Prostate gland (tissue), 2 donors: ENCODE measurements at regions not wholly inside any gene's neighbourhood (a gene's known extent, or its start where the extent isn't known, plus 50 kb on each side); places are given as distances from the start of the nearest gene placed in this dataset.

ENCODE experiments used
- DNase-seq: peaks from one replicate; pipeline ENCODE4 v3.0.0-alpha.2; 2019; ENCODE audit warnings: low spot score
- H3K27ac ChIP-seq, 2 donors: fragments of 200-600 bp; sonication (generic); 2 replicates each; pipeline ENCODE4 v1.5.1; 2017 to 2019
- H3K27me3 ChIP-seq: fragments of 200-600 bp; sonication (generic); replicated peaks from 2 replicates; pipeline ENCODE4 v1.5.1; 2019; ENCODE audit not compliant: insufficient read depth
- H3K36me3 ChIP-seq, 2 donors: fragments of 200-600 bp; sonication (generic); 1 replicate in 1 of 2; 2 replicates in 1 of 2; pipeline versions ENCODE4 v1.5.1 to v1.8.1; 2017 to 2019
- H3K4me1 ChIP-seq: fragments of 200-600 bp; sonication (generic); replicated peaks from 2 replicates; pipeline ENCODE4 v1.5.1; 2019
- H3K4me3 ChIP-seq, 2 donors: fragments of 200-600 bp; sonication (generic); 2 replicates each; pipeline ENCODE4 v1.5.1; 2017 to 2019
- H3K9me3 ChIP-seq: fragments of 200-600 bp; sonication (generic); 2 replicates; pipeline ENCODE4 v1.5.1; 2017
- POLR2A ChIP-seq: fragments of 450-650 bp; IDR thresholded peaks from one replicate; pipeline ENCODE4 v1.6.1; 2016; ENCODE audit warnings: antibody characterized with exemption, mild to moderate bottlenecking
- POLR2AphosphoS5 ChIP-seq: sonication (generic); formaldehyde crosslinking; IDR thresholded peaks from one replicate; pipeline ENCODE4 v1.6.1; 2017; ENCODE audit warnings: antibody characterized with exemption
- WGBS: methylation state at CpG from one replicate; pipeline ENCODE4 v1.1.5; 2018; 5-methylcytosine and 5-hydroxymethylcytosine counted together
- intact Hi-C: fragments of 100-400 bp; cut with DNase I; formaldehyde crosslinking; loops from one replicate; pipeline ENCODE4 v1.14.2; 2022
- TF ChIP-seq, protein P1 (sequence below), 4 experiments: fragments of 200-600 bp in 2 of 4; fragments of 450-650 bp in 2 of 4; sonication (generic) in 2 of 4; IDR thresholded peaks; 1 replicate in 3 of 4; 2 replicates in 1 of 4; pipeline ENCODE4 v1.5.1; 2016 to 2019; ENCODE audit warnings: antibody characterized with exemption in 4 of 4, mild to moderate bottlenecking in 2 of 4, moderate library complexity in 2 of 4

DNA sequence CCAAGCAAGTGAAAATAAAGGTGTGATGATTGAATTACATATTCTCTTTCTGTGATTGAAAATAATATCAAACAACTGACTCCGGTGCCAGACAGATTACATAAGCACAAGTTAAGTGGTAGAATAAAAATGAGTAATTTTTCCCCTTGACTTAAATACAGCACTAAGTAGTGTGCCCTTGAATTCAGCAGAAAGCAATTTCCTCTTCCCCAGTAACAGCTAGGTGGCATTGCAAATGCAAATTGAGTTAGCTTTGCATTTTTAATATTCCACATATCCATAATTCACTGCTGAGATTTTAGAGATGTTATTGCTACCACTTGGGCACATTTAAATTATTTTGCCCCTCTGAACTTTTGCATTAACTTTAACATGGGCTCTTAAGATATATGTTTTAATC, 89.8 kb upstream of the NPVF start:
- no peak overlapping the region for H3K4me3 ChIP-seq
- no peaks in the 10 kb centered on the region for H3K36me3 ChIP-seq
- no peaks in the 10 kb centered on the region for H3K4me1 ChIP-seq
- no peak overlapping the region for H3K27ac ChIP-seq
- TF ChIP-seq POLR2AphosphoS5 (no peak), POLR2A (no peak)
- TF ChIP-seq, protein P1, sequence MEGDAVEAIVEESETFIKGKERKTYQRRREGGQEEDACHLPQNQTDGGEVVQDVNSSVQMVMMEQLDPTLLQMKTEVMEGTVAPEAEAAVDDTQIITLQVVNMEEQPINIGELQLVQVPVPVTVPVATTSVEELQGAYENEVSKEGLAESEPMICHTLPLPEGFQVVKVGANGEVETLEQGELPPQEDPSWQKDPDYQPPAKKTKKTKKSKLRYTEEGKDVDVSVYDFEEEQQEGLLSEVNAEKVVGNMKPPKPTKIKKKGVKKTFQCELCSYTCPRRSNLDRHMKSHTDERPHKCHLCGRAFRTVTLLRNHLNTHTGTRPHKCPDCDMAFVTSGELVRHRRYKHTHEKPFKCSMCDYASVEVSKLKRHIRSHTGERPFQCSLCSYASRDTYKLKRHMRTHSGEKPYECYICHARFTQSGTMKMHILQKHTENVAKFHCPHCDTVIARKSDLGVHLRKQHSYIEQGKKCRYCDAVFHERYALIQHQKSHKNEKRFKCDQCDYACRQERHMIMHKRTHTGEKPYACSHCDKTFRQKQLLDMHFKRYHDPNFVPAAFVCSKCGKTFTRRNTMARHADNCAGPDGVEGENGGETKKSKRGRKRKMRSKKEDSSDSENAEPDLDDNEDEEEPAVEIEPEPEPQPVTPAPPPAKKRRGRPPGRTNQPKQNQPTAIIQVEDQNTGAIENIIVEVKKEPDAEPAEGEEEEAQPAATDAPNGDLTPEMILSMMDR (IDR thresholded peaks at IDR 0.05), result no peak
- DNase-seq, result no peak
- intact Hi-C loops, result no loop called here
- WGBS, result 100% methylated on average over 1 of the region's 1 CpG
- no peaks in the 10 kb centered on the region for H3K9me3 ChIP-seq
- H3K27me3 ChIP-seq, result no peaks in the 10 kb centered on the region

DNA sequence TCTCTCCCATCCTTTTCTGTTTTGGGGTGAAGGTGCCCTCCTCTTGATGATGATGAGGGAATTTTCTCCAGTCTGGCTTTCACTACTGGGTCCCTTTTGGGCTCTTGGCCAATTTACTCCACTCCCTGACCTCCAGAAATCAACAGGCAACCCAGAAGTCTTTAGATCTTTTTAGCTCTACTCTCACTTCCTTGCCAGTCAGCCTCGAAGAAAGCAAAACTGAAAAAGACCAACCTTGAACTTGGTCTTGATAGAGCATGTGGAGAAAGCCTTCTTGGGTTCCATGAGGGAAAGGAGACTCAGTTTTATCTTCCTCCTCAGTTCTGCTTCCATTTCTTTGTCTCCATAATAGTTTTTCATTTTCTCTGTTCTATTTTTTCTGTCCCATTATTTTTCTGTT, 91.4 kb upstream of the NPVF start:
- intact Hi-C loops, result no loop called here

DNA sequence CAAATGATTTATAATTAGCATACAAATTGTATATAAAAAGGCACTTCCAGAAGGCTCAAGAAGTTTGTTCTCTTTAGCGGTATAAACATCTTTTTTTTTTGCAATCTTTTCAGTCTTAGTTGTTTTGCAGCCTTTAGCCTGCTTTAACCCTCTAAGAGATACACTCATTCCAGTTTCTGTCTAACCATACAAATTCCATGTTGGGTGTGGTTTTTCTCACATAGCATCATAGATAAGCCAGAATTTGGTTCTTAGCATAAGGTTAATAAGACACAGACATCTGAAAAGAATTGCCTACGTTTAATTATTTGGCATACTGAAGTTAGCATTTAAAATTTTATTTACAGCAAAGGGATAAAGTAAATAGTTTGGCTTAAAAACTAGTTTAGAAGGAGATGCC, 92.5 kb upstream of the NPVF start:
- intact Hi-C loops, result no loop called here
- 84% methylated on average over 2 of the region's 2 CpGs for WGBS
- no peak overlapping the region for H3K27ac ChIP-seq

More for the DNA sequence above, 91.4 kb upstream of the NPVF start:
- Histone ChIP-seq H3K36me3 (no peaks in the 10 kb centered on the region), H3K4me1 (no peaks in the 10 kb centered on the region), H3K4me3 (no peak overlapping the region), H3K27me3 (no peaks in the 10 kb centered on the region), H3K27ac (no peak overlapping the region), H3K9me3 (no peaks in the 10 kb centered on the region)
- 87% methylated on average over 1 of the region's 1 CpG for WGBS
- DNase-seq, result no peak
- no peak for TF ChIP-seq POLR2A
- TF ChIP-seq, protein P1 (IDR thresholded peaks at IDR 0.05), result no peak
- TF ChIP-seq POLR2AphosphoS5, result no peak

GRCh38 chr7:25321424-25321823, 93.1 kb upstream of the NPVF start:
- intact Hi-C loops, result no loop called here
- Histone ChIP-seq H3K36me3 (no peaks in the 10 kb centered on the region), H3K9me3 (no peaks in the 10 kb centered on the region), H3K4me3 (no peak overlapping the region), H3K27ac (no peak overlapping the region), H3K27me3 (no peaks in the 10 kb centered on the region), H3K4me1 (no peaks in the 10 kb centered on the region)
- WGBS, result 70% methylated on average over 5 of the region's 5 CpGs
- no peak for DNase-seq
- TF ChIP-seq POLR2AphosphoS5 (no peak), POLR2A (no peak)
- TF ChIP-seq, protein P1 (IDR thresholded peaks at IDR 0.05), result no peak

More for the DNA sequence above, 92.5 kb upstream of the NPVF start:
- no peaks in the 10 kb centered on the region for H3K27me3 ChIP-seq
- no peaks in the 10 kb centered on the region for H3K4me1 ChIP-seq
- TF ChIP-seq, protein P1 (IDR thresholded peaks at IDR 0.05), result no peak
- TF ChIP-seq POLR2A (no peak), POLR2AphosphoS5 (no peak)
- no peak overlapping the region for H3K4me3 ChIP-seq
- no peak for DNase-seq
- no peaks in the 10 kb centered on the region for H3K9me3 ChIP-seq
- H3K36me3 ChIP-seq, result no peaks in the 10 kb centered on the region

DNA sequence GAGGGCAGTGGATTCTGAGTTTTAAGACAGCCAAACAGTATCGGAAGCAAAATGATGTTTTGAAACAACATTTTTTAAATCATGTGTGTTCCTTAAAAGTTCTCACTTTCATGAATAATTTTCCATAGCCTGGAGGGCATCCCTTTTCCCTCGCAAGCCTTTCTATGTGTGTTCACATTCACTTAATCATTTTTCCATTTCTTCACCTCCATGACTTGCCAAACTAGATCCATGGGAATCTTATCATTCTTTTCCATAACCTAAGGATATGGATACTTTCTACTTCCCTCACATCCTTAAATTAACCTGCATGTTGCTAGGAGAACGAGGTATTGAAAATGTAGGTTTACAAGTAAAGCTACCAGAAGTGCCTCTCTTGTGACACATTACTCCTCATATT, 94.2 kb upstream of the NPVF start:
- no peak overlapping the region for H3K27ac ChIP-seq
- H3K36me3 ChIP-seq, result no peaks in the 10 kb centered on the region
- WGBS, result 95% methylated on average over 3 of the region's 3 CpGs
- H3K4me3 ChIP-seq, result no peak overlapping the region
- H3K27me3 ChIP-seq, result no peaks in the 10 kb centered on the region
- TF ChIP-seq POLR2AphosphoS5 (no peak), POLR2A (no peak)
- TF ChIP-seq, protein P1 (IDR thresholded peaks at IDR 0.05), result no peak
- intact Hi-C loops, result no loop called here
- no peaks in the 10 kb centered on the region for H3K9me3 ChIP-seq
- H3K4me1 ChIP-seq, result no peaks in the 10 kb centered on the region
- DNase-seq, result no peak
